ENCODE measurements at regions not wholly inside any gene's neighbourhood (a gene's known extent, or its start where the extent isn't known, plus 50 kb on each side); places are given as distances from the start of the nearest gene placed in this dataset.

- TF ChIP-seq CTCF (conservative IDR thresholded peaks at IDR 0.05; ENCODE audit: low read depth, low read length) (no peak), POLR2A (IDR thresholded peaks at IDR 0.05; ENCODE audit: low read depth, low read length) (no peak), BHLHE40 (IDR thresholded peaks at IDR 0.05; ENCODE audit: low read depth, low read length) (no peak), SMC3 (IDR thresholded peaks at IDR 0.05; ENCODE audit: low read depth, low read length) (no peak), RFX5 (IDR thresholded peaks at IDR 0.05; ENCODE audit: low read depth, low read length) (no peak)
- TF ChIP-seq, protein P1, sequence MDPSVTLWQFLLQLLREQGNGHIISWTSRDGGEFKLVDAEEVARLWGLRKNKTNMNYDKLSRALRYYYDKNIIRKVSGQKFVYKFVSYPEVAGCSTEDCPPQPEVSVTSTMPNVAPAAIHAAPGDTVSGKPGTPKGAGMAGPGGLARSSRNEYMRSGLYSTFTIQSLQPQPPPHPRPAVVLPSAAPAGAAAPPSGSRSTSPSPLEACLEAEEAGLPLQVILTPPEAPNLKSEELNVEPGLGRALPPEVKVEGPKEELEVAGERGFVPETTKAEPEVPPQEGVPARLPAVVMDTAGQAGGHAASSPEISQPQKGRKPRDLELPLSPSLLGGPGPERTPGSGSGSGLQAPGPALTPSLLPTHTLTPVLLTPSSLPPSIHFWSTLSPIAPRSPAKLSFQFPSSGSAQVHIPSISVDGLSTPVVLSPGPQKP (IDR thresholded peaks at IDR 0.05; ENCODE audit: borderline replicate concordance, low read depth, low read length) = no peak
Measured at GRCh38 chr15:38041576-38041975, 107.1 kb downstream of the TMCO5A start.

All from IMR-90 (cell line).